GM18511 (cell line): ENCODE measurements at regions not wholly inside any gene's neighbourhood (a gene's known extent, or its start where the extent isn't known, plus 50 kb on each side); places are given as distances from the start of the nearest gene placed in this dataset.

Experiments used
- ATAC-seq: cut with Tn5 transposase; IDR thresholded peaks from one replicate; pipeline ENCODE4 v1.9.1; 2021; ENCODE audit warnings: mild to moderate bottlenecking, moderate library complexity; ENCODE audit not compliant: unreplicated experiment

DNA sequence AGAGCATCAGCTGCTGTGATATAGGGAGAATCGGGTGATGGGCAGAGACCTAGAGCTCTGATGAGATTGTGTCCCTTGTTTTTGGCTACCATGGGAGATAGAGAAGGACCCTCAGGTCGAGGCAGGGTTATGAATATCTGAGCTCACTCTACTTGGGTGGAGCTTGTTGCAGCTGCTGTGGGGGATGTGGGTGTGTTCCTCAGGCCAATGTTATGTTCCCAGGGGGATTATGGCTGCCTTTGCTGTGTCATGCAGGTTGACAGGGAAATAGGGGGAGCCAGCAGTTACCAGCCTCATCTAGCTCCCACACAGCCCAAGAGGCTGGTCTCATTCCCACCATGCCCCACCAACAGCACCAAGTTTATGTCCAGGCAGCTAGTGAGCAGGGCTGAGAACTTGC is 131.5 kb downstream of the TRIM42 start:
- ATAC-seq: no peak

GRCh38 chr3:140816372-140817195 is 125.1 kb upstream of the SLC25A36 start:
- peak; percentile 99 for ATAC-seq

DNA sequence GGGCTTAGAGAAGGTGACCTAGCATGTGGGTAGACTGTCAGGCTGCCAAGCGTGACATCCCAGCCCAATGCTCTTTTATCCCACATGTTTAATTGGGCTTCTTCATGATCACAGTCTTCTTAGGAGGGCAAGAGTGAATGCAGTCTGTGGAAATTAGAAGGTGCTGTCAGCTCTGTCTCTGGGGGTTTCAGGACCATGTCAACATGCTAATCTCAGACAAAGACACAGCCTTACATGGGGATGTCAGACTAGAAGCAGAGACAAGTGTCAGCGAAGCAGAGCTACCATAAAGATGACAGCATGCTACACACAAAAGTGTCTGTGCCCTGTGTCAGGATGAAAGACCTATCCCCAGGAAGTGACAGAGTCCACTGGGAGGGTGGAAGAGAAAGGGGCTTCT is 120.1 kb upstream of the SLC25A36 start:
- ATAC-seq: no peak

DNA sequence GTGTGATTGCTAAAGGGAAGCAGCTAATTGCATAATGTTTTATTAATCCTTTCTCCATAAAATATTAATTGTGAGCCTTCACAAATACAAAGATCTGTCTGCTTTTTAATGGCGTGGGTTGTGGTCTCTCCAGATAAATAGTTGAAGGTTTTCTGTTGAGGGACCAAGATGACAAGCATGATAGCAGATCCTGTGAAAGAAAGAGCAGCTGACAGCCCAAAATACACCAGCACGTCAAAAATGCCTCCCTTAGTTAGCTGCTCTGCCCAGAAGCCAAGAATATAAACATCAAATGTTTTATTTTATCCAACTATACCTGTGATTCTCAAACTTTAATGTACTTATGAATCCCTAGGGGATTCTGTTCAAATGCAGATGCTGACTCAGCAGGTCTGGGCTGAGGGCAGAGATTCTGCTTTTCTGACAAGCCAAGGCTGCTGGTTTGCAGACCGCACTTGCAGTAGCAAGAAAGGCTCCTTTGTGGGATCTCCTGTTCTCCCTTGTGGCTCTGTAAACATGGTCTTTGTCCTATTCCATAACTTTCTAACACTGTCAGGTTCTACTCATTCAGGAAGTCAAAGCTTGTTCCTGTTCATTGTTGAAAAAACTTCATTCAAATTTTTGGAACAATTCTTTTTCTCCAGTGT is 119.1 kb upstream of the SLC25A36 start:
- ATAC-seq: no peak

GRCh38 chr3:140823106-140823505 is 118.5 kb upstream of the SLC25A36 start:
- ATAC-seq: no peak

- ATAC-seq: no peak
Observed at GRCh38 chr3:140827894-140828293, 113.7 kb upstream of the SLC25A36 start.

DNA sequence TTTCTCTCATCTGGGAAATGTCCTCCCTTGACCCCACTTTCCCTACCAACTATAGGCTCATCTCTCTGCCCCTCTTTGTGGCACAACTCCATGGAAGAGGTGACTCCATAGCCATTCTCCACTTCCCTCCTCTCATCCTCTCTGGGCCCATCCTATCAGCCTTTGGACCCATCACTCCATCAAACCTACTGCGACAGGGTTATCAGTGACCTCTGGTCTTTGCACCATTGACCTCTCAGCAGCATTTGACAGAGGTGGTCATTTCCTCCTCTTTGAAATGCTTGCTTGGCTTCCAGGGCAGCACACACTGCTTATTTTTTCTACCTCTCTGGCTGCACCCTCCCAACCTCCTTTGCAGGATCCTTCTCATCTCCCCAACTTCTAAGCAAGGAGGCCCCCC is 113.1 kb upstream of the SLC25A36 start:
- no peak for ATAC-seq

GRCh38 chr3:140829796-140830195 is 111.8 kb upstream of the SLC25A36 start:
- no peak for ATAC-seq

- ATAC-seq: no peak
Observed at GRCh38 chr3:140830391-140830790, 111.2 kb upstream of the SLC25A36 start.

DNA sequence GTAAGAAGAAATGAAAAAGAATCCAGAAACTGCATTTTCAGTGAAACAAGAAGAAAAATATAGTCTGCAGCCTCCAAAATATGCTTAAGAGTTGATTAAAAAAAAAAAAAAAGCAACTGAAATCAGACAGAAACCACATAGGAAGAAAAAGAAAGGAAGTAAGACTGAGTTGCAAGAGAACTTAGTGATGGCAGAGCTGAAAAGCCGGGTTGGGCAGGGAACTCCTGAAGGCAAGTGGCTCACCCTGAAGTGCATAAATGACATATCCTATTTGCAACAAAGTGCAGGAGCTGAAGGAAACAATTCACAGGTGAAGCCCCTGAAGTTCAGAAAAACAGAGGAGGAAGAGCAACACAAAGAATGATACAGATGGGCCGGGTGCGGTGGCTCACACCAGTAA is 108.8 kb upstream of the SLC25A36 start:
- peak; percentile 89 for ATAC-seq

DNA sequence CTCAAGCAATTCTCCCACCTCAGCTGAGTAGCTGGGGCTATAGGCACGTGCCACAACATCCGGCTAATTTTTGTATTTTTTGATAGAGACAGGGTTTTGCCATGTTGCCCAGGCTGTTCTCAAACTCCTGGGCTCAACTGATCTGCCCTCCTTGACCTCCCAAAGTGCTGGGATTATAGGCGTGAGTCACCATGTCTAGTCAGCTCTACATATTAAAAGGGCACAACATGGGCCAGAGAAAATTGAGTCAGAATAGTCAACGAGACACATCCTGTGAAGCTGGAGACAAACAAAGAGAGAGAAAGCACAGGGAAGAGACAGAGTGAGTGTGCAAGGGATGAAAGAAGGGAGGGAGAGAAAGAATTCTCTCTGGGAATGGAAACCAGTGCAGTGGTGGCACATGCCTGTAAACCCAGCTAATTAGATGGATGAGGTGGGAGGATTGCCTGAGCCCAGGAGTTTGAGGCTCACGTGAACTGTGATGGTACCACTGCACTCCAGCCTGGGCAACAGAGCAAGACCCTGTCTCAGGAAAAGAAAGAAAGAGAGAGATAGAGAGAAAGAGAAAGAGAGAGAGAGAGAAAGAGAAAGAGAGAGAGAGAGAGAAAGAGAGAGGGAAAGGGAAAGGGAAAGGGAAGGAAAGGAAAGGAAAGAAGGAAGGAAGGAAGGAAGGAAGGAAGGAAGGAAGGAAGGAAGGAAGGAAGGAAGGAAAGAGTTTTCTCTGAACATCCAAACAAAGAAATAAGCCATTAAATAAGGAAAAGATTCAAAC is 107.2 kb upstream of the SLC25A36 start:
- no peak for ATAC-seq

DNA sequence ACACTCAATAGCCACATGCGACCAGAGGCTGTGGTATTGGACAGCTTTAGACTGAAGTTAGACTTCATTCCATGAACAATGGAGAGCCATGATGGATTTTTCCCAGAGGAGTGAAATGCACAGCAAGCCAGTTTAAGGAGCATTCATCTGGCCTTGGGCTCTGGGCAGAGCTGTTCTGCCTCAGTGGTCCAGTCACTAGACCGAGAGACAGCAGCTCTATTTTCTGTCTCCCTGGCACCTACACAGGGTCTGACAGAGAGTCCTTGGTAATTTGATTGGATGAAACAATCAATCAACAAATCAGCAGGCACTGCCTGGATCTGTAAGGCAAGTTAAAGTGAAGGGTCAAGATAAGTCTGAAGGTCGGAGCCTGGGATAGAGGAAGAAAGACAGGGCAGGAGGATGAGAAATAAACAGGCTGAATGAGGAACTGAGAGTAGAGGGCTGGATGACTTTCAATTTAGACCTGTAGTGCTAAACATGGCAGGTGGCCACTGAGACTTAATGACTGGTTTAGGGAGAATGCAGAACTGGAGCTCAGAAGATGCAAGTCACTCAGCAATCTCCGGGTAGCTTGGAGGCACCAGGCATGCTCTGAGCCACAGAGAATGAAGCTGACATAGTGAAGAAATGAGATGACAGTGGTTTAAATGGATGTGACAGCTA is 98.5 kb upstream of the SLC25A36 start:
- peak; percentile 93 for ATAC-seq

GRCh38 chr3:140843656-140844055 is 98.0 kb upstream of the SLC25A36 start:
- peak; percentile 16 for ATAC-seq

- ATAC-seq: no peak
Observed at GRCh38 chr3:140844072-140844471, 97.6 kb upstream of the SLC25A36 start.

GRCh38 chr3:140845882-140846281 is 95.8 kb upstream of the SLC25A36 start:
- ATAC-seq: peak; percentile 51

DNA sequence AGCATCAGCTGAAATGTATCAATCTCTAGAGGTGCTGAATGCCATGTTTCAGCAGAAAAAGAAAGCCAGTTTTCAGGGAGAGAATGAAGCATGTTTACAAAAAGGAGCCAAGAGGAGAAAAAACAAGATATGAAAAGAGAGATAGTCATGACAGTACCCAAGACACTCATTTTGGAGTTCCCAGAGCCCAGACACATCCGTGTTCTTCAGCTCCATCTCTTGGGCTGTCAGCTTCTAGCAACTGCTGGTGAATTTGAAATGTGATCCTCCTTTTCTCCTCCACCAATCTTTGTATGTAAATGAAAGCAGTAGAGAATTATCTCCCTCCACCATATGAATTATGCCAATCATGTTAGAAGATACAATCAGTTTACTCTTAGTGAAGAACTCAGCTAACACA is 93.0 kb upstream of the SLC25A36 start:
- ATAC-seq: no peak

DNA sequence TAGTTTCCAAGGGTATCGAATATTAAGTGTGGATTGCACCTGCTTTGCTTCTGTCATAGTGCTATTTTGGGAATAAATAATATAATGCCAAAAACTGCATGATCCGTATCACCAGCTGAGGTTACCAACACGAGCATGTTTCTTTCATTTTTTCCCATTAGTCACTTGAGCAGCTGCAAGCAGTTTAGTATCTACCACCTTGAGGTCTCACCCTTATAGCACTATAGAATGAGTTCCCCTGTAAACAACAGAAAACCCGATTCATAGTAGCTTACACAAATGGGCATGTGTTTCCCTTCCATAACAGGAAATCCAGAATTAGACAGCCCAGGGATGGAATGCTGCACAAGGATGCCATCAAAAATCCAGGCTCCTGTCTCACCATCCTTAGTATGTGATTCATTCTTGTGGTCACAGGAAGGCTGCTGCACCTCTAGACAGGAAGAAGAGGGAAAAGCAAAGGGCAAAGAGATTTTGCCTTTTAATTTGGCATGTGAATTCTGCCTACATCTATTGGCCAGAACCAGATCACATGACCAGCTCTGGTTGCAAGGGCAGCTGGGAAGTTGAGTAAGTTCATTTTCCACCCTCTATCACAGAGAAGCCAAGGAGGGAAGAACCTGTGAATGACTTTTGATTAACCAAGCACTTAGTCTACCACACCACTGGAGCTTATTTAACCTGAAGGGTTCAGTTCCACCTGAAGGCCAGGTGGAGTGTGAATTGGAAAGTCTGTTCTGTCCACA is 91.3 kb upstream of the SLC25A36 start:
- no peak for ATAC-seq

DNA sequence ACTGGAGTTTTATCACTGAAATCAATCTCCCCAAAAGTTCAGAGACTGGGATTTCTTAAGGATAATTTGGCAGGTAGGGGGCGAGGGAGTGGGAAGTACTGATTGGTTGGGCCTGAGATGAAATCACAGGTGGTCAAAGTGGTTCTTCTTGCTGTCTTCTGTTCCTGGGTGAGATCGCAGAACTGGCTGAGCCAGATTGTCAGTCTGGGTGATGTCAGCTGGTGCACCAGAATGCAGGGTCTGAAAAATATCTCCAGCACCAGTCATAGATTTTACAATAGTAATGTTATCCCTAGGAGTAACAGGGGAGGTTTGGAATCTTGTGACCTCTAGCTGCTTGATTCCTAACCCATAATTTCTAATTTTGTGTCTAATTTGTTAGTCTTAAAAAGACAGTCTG is 86.7 kb upstream of the SLC25A36 start:
- no peak for ATAC-seq

- no peak for ATAC-seq
Observed at GRCh38 chr3:140856905-140857304, 84.7 kb upstream of the SLC25A36 start.

GRCh38 chr3:140857993-140858392 is 83.6 kb upstream of the SLC25A36 start:
- no peak for ATAC-seq
